BJ (cell line): ENCODE measurements at regions not wholly inside any gene's neighbourhood (a gene's known extent, or its start where the extent isn't known, plus 50 kb on each side); places are given as distances from the start of the nearest gene placed in this dataset.

Experiments used
- CTCF ChIA-PET: fragments of 350-600 bp; formaldehyde crosslinking; extraction: SDS; loops from one replicate; lab custom pipeline; 2021; ENCODE audit warnings: antibody characterized with exemption, inconsistent platforms; lab: Yijun Ruan, JAX
- POLR2A ChIA-PET: fragments of 300-600 bp; sonication (Branson Sonifier 250); formaldehyde crosslinking; extraction: SDS; loops from one replicate; lab custom pipeline; 2021; ENCODE audit warnings: antibody characterized with exemption; lab: Charles Lee
- DNase-seq: peaks from one replicate; pipeline ENCODE4 v3.0.0-alpha.2; 2011; ENCODE audit warnings: low read depth
- H3K27me3 ChIP-seq: 2 replicates; pipeline ENCODE4 v1.6.0; 2011; ENCODE audit warnings: low read length; ENCODE audit not compliant: control insufficient read depth, insufficient read depth
- H3K36me3 ChIP-seq: 2 replicates; pipeline ENCODE4 v1.5.1; 2011; ENCODE audit warnings: low read length; ENCODE audit not compliant: control insufficient read depth, insufficient read depth
- H3K4me3 ChIP-seq: 2 replicates; pipeline ENCODE4 v1.5.1; 2011; ENCODE audit warnings: low read depth, mild to moderate bottlenecking, control low read depth, low read length
- TF ChIP-seq, protein P1 (sequence below): IDR thresholded peaks from 2 replicates; pipeline ENCODE4 v1.5.1; 2011; ENCODE audit warnings: low read depth, mild to moderate bottlenecking, control low read depth, inconsistent platforms, low read length, moderate library complexity; ENCODE audit not compliant: insufficient read depth

DNA sequence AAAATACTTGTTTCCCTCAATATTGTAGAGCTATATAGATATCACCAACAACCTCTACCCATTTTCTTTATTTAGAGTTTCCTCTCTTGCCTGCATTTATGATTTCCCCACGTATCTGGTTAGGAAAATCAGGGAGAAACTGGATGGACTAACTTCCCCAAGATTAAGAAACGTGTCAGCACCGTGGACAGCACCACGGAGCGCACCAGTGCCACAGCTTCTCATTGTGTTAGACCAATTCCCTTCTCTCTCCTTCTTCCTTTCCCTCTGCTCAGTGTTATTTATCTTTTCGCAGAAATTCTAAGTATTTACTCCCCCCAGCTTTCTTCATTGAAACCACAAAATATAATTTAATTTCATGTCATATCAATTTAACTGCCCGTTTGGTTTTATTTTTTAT, 568.6 kb upstream of the BOD1L1 start:
- TF ChIP-seq, protein P1, sequence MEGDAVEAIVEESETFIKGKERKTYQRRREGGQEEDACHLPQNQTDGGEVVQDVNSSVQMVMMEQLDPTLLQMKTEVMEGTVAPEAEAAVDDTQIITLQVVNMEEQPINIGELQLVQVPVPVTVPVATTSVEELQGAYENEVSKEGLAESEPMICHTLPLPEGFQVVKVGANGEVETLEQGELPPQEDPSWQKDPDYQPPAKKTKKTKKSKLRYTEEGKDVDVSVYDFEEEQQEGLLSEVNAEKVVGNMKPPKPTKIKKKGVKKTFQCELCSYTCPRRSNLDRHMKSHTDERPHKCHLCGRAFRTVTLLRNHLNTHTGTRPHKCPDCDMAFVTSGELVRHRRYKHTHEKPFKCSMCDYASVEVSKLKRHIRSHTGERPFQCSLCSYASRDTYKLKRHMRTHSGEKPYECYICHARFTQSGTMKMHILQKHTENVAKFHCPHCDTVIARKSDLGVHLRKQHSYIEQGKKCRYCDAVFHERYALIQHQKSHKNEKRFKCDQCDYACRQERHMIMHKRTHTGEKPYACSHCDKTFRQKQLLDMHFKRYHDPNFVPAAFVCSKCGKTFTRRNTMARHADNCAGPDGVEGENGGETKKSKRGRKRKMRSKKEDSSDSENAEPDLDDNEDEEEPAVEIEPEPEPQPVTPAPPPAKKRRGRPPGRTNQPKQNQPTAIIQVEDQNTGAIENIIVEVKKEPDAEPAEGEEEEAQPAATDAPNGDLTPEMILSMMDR = no peak
- CTCF ChIA-PET = no interaction called here
- POLR2A ChIA-PET = no interaction called here
- no peak overlapping the region for H3K4me3 ChIP-seq
- H3K27me3 ChIP-seq = no peaks in the 10 kb centered on the region
- no peaks in the 10 kb centered on the region for H3K36me3 ChIP-seq
- DNase-seq = no peak

DNA sequence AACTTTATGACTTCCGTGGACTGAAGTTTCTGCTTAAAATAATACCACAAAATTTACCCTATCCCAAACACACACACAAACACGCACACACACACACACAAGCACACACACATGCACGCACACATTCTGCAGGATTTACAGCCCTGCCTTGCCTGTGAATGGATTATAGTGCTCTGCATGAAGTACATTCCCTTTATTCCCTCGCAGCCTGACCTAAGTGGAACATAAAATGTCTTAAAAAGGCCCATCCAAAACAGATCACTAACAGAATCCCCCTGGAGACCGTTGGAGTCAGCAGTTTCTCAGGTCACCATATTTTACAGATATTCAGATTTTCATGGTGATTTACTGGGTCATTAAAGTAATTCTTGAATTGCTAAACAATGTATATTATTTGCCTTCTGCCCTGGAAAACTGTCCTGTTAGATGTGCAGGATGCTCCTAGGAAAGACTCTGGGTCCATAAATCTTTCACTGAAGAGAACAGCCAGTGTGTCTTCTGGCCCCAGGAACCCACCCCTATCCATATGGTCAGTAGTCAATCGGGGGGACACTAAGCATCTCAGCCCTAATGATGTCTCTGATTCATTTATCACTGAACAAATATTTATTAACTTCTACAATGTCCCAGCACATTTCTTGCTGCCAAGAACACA, 587.7 kb upstream of the BOD1L1 start:
- Histone ChIP-seq H3K36me3 (no peaks in the 10 kb centered on the region), H3K4me3 (no peak overlapping the region), H3K27me3 (no peaks in the 10 kb centered on the region)
- no peak for DNase-seq
- POLR2A ChIA-PET = no interaction called here
- CTCF ChIA-PET = interaction anchor here (0.6 to 1.1 kb wide), 2 partner anchors 9 to 561 kb away, joined by 3 read pairs; no protein-coding TSS in a partner anchor
- TF ChIP-seq, protein P1 = no peak

DNA sequence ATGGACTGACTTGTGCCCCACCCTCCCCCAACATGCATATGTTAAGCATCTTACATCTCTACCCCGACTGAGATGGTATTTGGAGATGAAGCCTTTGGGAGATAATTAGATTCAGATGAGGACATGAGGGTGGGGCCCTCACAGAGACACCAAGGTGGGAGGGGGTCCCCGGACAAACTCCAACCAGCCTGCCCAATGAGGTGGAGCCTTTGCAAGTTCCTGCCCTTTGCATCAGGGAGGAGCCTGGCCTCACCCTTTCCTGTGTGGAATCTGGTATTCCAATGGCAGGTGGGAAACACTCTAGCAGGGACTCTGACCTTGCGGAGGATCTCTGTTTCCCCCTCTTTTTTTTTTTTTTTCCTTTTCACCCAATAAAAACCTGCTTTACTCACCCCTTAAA, 589.9 kb upstream of the BOD1L1 start:
- TF ChIP-seq, protein P1 = no peak
- POLR2A ChIA-PET = no interaction called here
- H3K4me3 ChIP-seq = no peak overlapping the region
- CTCF ChIA-PET = no interaction called here
- H3K36me3 ChIP-seq = no peaks in the 10 kb centered on the region
- H3K27me3 ChIP-seq = no peaks in the 10 kb centered on the region
- no peak for DNase-seq

DNA sequence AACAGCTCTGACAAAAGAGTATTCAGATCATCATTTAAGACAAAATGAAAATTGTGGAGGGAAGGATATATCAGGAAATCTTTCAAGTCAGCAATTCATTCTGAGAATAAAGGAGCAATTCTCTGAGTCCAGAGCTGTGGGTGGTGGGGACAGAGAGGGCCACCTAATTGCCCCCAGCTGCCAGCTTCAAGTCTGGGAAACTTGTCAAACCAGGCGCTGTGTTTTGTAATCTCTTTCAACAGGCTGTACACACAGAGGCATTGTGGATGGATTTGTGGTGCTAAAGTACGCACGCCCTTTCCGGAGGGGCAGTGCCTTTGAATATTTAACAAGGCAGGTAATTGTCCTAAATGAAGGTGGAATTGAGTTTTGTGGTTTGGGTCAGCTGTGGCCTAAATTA, 591.1 kb upstream of the BOD1L1 start:
- H3K4me3 ChIP-seq = no peak overlapping the region
- no peaks in the 10 kb centered on the region for H3K27me3 ChIP-seq
- ChIA-PET POLR2A (no interaction called here), CTCF (no interaction called here)
- no peaks in the 10 kb centered on the region for H3K36me3 ChIP-seq
- no peak for DNase-seq
- TF ChIP-seq, protein P1 = no peak

DNA sequence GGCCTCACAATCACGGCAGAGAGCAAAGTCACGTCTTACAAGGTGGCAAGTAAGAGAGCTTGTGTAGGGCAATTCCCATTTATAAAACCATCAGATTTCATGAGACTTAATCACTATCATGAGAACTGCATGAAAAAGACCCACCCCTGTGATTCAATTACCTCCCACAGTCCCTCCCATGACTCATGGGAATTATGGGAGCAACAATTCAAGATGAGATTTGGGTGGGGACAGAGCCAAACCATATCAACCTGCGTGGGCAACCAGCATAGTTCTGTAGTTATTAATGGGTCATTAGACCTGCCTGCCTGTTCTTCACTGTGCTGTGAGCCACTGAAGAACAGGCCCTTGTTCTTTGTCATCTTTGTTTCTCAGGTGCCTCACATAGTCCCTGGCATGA, 593.7 kb upstream of the BOD1L1 start:
- ChIA-PET CTCF (no interaction called here), POLR2A (no interaction called here)
- Histone ChIP-seq H3K4me3 (no peak overlapping the region), H3K36me3 (no peaks in the 10 kb centered on the region), H3K27me3 (no peaks in the 10 kb centered on the region)
- no peak for DNase-seq
- TF ChIP-seq, protein P1 = no peak
